OCI-LY1 (cell line): ENCODE measurements at regions not wholly inside any gene's neighbourhood (a gene's known extent, or its start where the extent isn't known, plus 50 kb on each side); places are given as distances from the start of the nearest gene placed in this dataset.

Experiments used
- H2AFZ ChIP-seq: fragments of 200-600 bp; sonication (generic), shearing (Covaris generic); 2 replicates; pipeline ENCODE4 v1.6.0; 2014; ENCODE audit warnings: antibody characterized with exemption, mild to moderate bottlenecking, low read length
- H3F3A ChIP-seq: fragments of 200-600 bp; sonication (generic), shearing (Covaris generic); 2 replicates; pipeline ENCODE4 v1.6.0; 2014; ENCODE audit warnings: mild to moderate bottlenecking, antibody characterized with exemption, low read length, moderate library complexity; ENCODE audit not compliant: insufficient read depth
- H3K27ac ChIP-seq: fragments of 200-600 bp; sonication (generic); 2 replicates; pipeline ENCODE4 v1.5.1; 2014; ENCODE audit warnings: low read length, mixed run types, mild to moderate bottlenecking, low read depth; ENCODE audit not compliant: poor library complexity, severe bottlenecking
- H3K27me3 ChIP-seq: fragments of 200-600 bp; sonication (generic); 2 replicates; pipeline ENCODE4 v1.6.0; 2014; ENCODE audit warnings: antibody characterized with exemption, mild to moderate bottlenecking, low read length, moderate library complexity; ENCODE audit not compliant: insufficient read depth
- H3K36me3 ChIP-seq: fragments of 200-600 bp; sonication (generic); 2 replicates; pipeline ENCODE4 v1.6.1; 2014; ENCODE audit warnings: mild to moderate bottlenecking, antibody characterized with exemption, low read length, moderate library complexity, mixed read lengths; ENCODE audit not compliant: insufficient read depth
- H3K4me1 ChIP-seq: fragments of 200-600 bp; sonication (generic); 2 replicates; pipeline ENCODE4 v1.5.1; 2014; ENCODE audit warnings: mild to moderate bottlenecking, low read length, moderate library complexity; ENCODE audit not compliant: insufficient read depth, severe bottlenecking
- H3K4me2 ChIP-seq: fragments of 200-600 bp; sonication (generic), shearing (Covaris generic); 2 replicates; pipeline ENCODE4 v1.6.1; 2014; ENCODE audit warnings: low read length
- H3K4me3 ChIP-seq: fragments of 200-600 bp; sonication (generic); 2 replicates; pipeline ENCODE4 v1.5.1; 2014; ENCODE audit warnings: low read length, low read depth, mild to moderate bottlenecking, mixed read lengths; ENCODE audit not compliant: poor library complexity, severe bottlenecking
- H3K79me2 ChIP-seq: fragments of 200-600 bp; shearing (Covaris generic); 2 replicates; pipeline ENCODE4 v1.6.1; 2016; ENCODE audit warnings: mixed run types, low read length, mixed read lengths; ENCODE audit not compliant: insufficient read depth
- H3K9ac ChIP-seq: fragments of 200-600 bp; sonication (generic), shearing (Covaris generic); 2 replicates; pipeline ENCODE4 v1.6.1; 2014; ENCODE audit warnings: mild to moderate bottlenecking, low read length, mixed read lengths
- H3K9me2 ChIP-seq: fragments of 200-600 bp; sonication (generic), shearing (Covaris generic); 2 replicates; pipeline ENCODE4 v1.6.1; 2014; ENCODE audit warnings: low read depth, mild to moderate bottlenecking, low read length, mixed read lengths
- H3K9me3 ChIP-seq: fragments of 200-600 bp; shearing (Covaris generic); 2 replicates; pipeline ENCODE4 v1.6.1; 2014; ENCODE audit warnings: low read length, mixed read lengths
- H4K20me1 ChIP-seq: fragments of 200-600 bp; sonication (generic), shearing (Covaris generic); 2 replicates; pipeline ENCODE4 v1.6.0; 2016; ENCODE audit warnings: mild to moderate bottlenecking, low read length; ENCODE audit not compliant: insufficient read depth
- CTCF ChIP-seq: fragments of 200-600 bp; sonication (generic), shearing (Covaris generic); IDR thresholded peaks from 2 replicates; pipeline ENCODE4 v1.5.1; 2017; ENCODE audit warnings: mild to moderate bottlenecking, antibody characterized with exemption, low read length, moderate library complexity, mixed read lengths
- EZH2 ChIP-seq: fragments of 200-600 bp; sonication (generic), shearing (Covaris generic); IDR thresholded peaks from 2 replicates; pipeline ENCODE4 v1.8.0; 2017; ENCODE audit warnings: borderline replicate concordance, mixed run types, mild to moderate bottlenecking, antibody characterized with exemption, low read length, moderate library complexity, mixed read lengths

DNA sequence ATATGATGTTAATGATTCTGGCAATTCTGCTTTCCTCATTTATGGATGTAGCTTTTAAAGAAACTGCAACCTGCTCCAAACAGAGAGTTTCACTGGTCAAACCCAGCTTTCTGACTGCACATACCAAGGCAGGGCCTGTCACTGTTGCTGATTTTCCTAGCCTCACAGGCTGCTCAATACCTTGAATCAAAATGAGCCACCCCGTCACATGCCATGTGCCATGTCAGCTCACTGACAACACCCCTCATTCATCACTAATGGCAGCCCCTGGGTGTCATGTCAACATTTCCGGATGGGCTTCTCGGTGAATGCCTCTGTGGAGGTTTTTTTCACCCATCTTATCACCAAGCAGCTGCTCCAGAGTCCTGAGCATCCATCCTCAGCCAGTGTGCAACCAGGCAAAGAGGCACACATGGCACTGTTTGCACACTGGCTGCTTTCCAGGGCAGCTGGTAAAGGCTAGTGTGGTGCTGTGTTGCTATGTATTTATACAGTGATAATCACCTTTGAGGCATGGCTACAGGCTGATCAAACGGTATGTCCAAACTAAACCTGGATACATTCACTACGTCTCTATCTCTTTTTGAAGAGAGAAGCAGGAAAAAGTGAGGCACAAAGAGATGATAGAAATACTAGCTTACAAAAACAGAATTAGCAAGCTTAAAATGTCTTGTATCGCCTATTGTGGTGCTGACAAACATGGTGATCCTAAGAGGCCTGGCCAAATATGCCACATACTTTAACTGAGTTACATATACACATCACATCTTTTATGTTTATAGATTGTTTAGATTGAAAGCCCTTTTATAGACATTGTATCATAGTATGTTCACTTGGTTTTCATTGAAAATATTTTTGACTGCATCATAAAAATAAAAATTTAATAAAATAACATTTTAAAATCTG lies 94.6 kb upstream of the INPP4B start:
- no peaks in the 10 kb centered on the region for H3K36me3 ChIP-seq
- H3K9me2 ChIP-seq, result no peaks in the 10 kb centered on the region
- H3K79me2 ChIP-seq, result no peaks in the 10 kb centered on the region
- TF ChIP-seq CTCF (no peak), EZH2 (no peak)
- H3K4me2 ChIP-seq, result no peak overlapping the region
- H3K9ac ChIP-seq, result no peak overlapping the region
- no peak overlapping the region for H3K27ac ChIP-seq
- no peaks in the 10 kb centered on the region for H3K27me3 ChIP-seq
- H3K9me3 ChIP-seq, result no peaks in the 10 kb centered on the region
- H3K4me3 ChIP-seq, result no peak overlapping the region
- H4K20me1 ChIP-seq, result no peaks in the 10 kb centered on the region
- no peaks in the 10 kb centered on the region for H3F3A ChIP-seq
- no peaks in the 10 kb centered on the region for H3K4me1 ChIP-seq
- H2AFZ ChIP-seq, result no peak overlapping the region

GRCh38 chr4:142944565-142944964 lies 98.5 kb upstream of the INPP4B start:
- no peak overlapping the region for H3K4me2 ChIP-seq
- no peaks in the 10 kb centered on the region for H3K9me3 ChIP-seq
- H3K4me1 ChIP-seq, result no peaks in the 10 kb centered on the region
- H3K9me2 ChIP-seq, result no peaks in the 10 kb centered on the region
- H3F3A ChIP-seq, result no peaks in the 10 kb centered on the region
- H3K27me3 ChIP-seq, result no peaks in the 10 kb centered on the region
- no peak for TF ChIP-seq EZH2
- no peak for TF ChIP-seq CTCF
- no peaks in the 10 kb centered on the region for H3K79me2 ChIP-seq
- no peaks in the 10 kb centered on the region for H3K36me3 ChIP-seq
- H3K27ac ChIP-seq, result no peak overlapping the region
- no peaks in the 10 kb centered on the region for H4K20me1 ChIP-seq
- H2AFZ ChIP-seq, result no peak overlapping the region
- H3K9ac ChIP-seq, result no peak overlapping the region
- no peak overlapping the region for H3K4me3 ChIP-seq

- Histone ChIP-seq H3K27me3 (no peaks in the 10 kb centered on the region), H3K79me2 (no peaks in the 10 kb centered on the region)
- TF ChIP-seq CTCF (no peak), EZH2 (no peak)
Observed at GRCh38 chr4:142952821-142953580, 106.9 kb upstream of the INPP4B start.

More at GRCh38 chr4:142952821-142953580, 106.9 kb upstream of the INPP4B start:
- Histone ChIP-seq H3K9me3 (no peaks in the 10 kb centered on the region), H3K4me3 (no peak overlapping the region), H3K4me1 (no peaks in the 10 kb centered on the region), H3K4me2 (no peak overlapping the region), H3K9me2 (no peaks in the 10 kb centered on the region), H3F3A (no peaks in the 10 kb centered on the region), H3K27ac (no peak overlapping the region), H2AFZ (no peak overlapping the region), H3K36me3 (no peaks in the 10 kb centered on the region), H3K9ac (no peak overlapping the region), H4K20me1 (no peaks in the 10 kb centered on the region)
